ENCODE measurements at regions not wholly inside any gene's neighbourhood (a gene's known extent, or its start where the extent isn't known, plus 50 kb on each side); places are given as distances from the start of the nearest gene placed in this dataset.

- Histone ChIP-seq H3K4me2 (ENCODE audit: insufficient read depth, low read length) (no peak overlapping the region), H4K20me1 (replicated peaks; ENCODE audit: control insufficient read depth, extremely low read depth, insufficient read depth, low read length) (no peaks in the 10 kb centered on the region), H3K4me1 (ENCODE audit: control insufficient read depth, extremely low read depth, insufficient read depth, low read length) (no peaks in the 10 kb centered on the region), H3K27me3 (ENCODE audit: control insufficient read depth in 2 of 2, insufficient read depth in 2 of 2, low read length in 2 of 2) (no peaks in the 10 kb centered on the region), H3K36me3 (ENCODE audit: control insufficient read depth in 2 of 2, extremely low read depth in 1 of 2, insufficient read depth in 2 of 2, low read length in 2 of 2) (no peaks in the 10 kb centered on the region), H3K9me1 (replicated peaks; ENCODE audit: control insufficient read depth, extremely low read depth, insufficient read depth, low read length) (no peaks in the 10 kb centered on the region), H3K79me2 (ENCODE audit: control insufficient read depth, insufficient read depth, low read length) (no peaks in the 10 kb centered on the region), H3K9ac (replicated peaks; ENCODE audit: extremely low read depth, insufficient read depth, low read length) (no peak overlapping the region), H3K4me3 (replicated peaks in 1 of 3; ENCODE audit: insufficient read depth in 1 of 3, low read depth in 1 of 3, low read length in 3 of 3) (no peak overlapping the region), H3K9me3 (replicated peaks; ENCODE audit: control insufficient read depth, insufficient read depth, low read length) (no peaks in the 10 kb centered on the region), H2AFZ (ENCODE audit: low read depth, low read length) (no peak overlapping the region), H3K27ac (ENCODE audit: insufficient read depth, low read depth, low read length) (no peak overlapping the region)
- TF ChIP-seq MYC (IDR thresholded peaks at IDR 0.05; ENCODE audit: low read depth, low read length) (no peak), FOS (IDR thresholded peaks at IDR 0.05; ENCODE audit: borderline replicate concordance, insufficient read depth, low read length) (no peak), JUN (IDR thresholded peaks at IDR 0.05; ENCODE audit: borderline replicate concordance, insufficient read depth, insufficient read length, low read depth) (no peak), GATA2 (IDR thresholded peaks at IDR 0.05; ENCODE audit: insufficient read depth, insufficient read length, low read depth, low read length) (no peak), MAX (IDR thresholded peaks at IDR 0.05; ENCODE audit: insufficient read depth, insufficient read length) (no peak), EZH2 (IDR thresholded peaks at IDR 0.05; ENCODE audit: borderline replicate concordance, low read depth, low read length, severe bottlenecking) (no peak), POLR2AphosphoS5 (IDR thresholded peaks at IDR 0.05; ENCODE audit: insufficient read depth, low read depth, low read length) (no peak), POLR2A (IDR thresholded peaks at IDR 0.05; ENCODE audit: low read depth, low read length) (no peak), CTCF (IDR thresholded peaks at IDR 0.05; ENCODE audit: extremely low read depth in 1 of 2, insufficient read depth in 1 of 2, low read depth in 1 of 2, low read length in 2 of 2) (no peak)
- intact Hi-C loops (cut with micrococcal nuclease) (loop anchor here (5.0 kb wide), 1 partner anchor 1862 kb away; no protein-coding TSS in a partner anchor), dilution Hi-C loops (cut with MboI; ENCODE audit: extremely low pct_ligation_motif_present, low sequenced_read_pairs) (no loop called here)
- ChIA-PET POLR2A (no interaction called here), CTCF (no interaction called here)
- no TSS peak for BruUV-seq (replicated peaks)
- DNase-seq (ENCODE audit: low read depth, low spot score), result no peak
- FAIRE-seq, result no peak
Observed at GRCh38 chr4:96599752-96600151, 759.9 kb downstream of the PDHA2 start.
